Activated gamma-delta T cell (primary cell): ENCODE measurements at regions not wholly inside any gene's neighbourhood (a gene's known extent, or its start where the extent isn't known, plus 50 kb on each side); places are given as distances from the start of the nearest gene placed in this dataset.

ENCODE experiments used
- DNase-seq: peaks from one replicate; lab custom pipeline; 2025; lab: John Stamatoyannopoulos, UW

DNA sequence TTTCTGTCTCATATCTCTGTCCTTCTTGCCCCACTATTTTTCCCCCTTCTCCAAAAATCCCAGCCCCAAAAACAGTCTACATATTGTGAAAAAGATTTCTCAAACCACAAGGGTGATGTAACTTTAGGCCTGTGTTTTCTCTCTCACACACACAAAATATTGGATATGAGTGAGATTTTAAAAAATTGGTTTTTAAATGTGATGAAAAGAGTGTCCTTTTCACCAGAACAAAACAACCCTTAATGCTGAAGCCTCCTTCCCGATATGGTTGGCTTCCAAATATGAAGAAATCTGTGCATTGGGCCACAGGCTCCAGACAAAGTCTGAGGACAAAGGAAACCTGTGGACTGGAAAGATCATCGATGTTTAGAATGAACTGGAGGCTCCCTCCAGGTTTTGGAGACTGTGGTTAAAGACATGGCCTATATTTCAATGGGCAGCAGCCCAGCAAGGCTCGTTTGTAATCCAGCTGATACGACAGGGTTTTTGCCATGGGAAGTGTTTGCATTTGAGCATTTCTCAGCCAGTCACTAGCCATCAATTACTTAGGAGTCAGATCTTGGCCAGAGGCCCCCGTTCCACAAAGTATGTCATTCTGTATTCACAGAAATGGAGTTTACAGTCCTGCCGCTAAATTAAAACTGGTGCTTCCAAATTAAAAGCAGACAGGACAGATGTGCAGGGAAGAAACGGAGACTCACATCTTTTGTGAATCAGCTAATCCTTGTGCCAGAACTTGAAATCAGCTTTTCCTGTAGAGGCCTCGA is 546.3 kb downstream of the EBF1 start:
- no peak for DNase-seq

DNA sequence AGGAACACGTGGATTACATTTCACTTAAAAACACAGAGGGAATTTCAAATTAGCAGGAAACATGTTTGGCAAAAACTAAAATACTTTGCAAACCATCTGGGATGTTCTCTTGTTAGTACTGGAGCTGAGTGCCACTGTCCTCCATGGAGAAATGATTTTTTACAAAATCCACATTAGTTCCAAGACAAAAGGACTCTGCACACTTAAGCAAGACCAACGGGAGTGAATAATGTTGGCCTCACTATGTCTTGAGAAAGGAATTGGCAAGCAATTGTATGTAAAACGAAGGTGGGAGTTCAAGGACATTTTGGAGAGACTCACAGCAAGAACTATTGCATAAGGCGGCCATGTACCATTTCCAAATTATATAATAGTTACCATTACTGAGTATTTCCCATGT is 547.5 kb downstream of the EBF1 start:
- DNase-seq = no peak

DNA sequence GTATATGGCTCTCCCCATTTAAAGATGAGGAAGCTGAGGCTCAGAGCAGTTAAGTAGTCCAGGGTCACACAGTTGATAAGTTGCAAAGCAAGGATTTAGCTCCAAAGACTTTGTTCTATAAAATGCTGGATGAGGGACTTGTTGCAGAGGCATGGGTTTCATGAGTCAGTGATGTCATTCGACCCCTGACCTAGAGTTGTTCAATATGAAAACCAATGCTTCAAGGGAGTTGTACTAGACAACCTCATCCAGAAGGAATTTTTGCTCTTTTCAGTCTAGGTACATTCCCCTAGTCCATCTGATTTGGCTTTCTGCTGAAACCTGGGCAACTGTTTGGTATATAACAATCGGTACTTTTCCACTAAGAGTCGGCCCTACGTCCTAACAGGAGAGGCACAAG is 550.4 kb downstream of the EBF1 start:
- DNase-seq = no peak

DNA sequence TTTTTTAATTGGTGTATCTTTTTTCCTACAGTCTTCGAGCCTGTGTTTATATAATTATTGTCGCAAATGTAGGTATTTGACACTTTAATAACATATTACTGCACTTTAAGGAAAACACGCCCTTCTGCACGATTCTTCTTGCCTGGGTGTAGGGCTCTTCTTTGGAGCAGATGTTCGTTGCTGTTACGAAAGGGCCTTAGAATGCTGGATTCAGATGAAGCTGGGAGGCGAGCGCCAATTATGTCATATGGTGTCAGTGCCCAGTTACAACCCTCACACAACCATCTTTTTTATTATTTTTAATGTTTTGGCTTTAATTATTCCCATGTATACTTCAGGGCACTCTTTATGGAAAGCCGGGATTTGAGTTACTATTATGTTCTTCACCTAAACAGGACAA is 553.0 kb downstream of the EBF1 start:
- DNase-seq = no peak

DNA sequence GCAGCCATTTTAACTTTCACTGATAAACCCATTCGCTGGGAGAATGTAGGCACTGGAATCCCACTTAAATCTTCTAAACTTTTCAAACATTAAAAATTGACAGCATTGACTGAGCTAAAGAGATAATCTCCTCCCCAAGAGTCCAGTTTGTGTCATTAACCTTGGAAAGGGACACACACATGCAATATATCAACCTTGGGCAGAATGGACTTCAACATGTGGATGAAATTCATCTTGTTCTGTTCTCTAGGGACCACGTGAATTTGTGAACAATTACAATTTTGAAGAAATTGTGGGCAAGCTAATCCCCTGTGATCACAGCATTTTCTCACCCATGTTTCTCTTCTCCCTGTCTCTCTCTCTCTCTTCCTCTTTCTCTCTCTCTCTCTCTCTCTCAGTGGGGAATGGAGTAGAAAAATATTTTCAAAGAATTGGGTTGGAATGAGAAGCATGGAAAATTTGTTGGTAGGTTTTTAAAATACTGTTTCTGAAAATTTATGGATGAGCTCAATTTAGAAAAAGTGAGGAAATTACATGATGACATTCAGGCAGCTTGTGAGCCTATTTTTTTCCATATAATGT is 553.7 kb downstream of the EBF1 start:
- DNase-seq = no peak

DNA sequence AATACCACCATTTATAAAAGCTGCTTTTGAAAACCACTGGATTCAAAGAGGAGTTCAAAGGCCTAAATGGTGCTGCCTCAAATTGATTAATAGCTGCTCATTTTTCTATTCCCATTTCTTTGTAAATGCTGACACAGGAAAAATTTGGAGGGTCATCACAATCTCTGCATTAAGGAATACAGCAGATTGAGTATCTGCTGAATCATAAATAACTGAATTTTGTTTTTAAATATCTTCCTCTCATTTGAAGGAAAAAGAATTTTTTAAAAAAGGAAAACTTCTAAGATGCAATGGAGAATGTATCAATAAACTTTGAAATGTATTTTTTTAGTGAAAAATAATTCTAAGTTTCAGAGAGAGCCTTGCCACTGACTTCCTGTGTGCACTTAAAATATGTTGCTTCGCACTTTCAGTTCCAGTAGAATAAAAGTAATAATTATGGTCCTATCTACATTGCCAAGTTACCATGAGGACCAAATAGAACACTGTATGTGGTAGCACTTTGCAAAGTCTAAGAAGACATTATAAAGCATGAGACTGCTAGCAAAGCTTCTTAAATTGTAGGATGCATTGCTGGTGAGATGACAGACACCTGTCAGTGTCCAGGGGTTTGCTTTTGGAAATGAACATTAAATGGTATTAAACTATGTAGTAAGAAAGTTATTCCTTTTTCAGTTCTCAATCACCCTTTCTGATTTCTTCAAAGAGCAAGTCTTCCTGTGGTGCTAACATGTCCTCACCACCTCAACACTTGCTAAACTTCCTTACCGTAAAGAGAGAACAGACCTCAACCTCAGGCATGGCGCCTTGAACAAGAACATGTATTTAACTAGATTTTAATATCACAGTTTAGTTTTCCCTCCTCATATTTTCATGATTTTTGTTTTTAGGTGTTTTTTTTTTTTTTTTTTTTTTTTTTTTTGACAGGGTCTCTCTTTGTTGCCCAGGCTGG is 555.1 kb downstream of the EBF1 start:
- no peak for DNase-seq

DNA sequence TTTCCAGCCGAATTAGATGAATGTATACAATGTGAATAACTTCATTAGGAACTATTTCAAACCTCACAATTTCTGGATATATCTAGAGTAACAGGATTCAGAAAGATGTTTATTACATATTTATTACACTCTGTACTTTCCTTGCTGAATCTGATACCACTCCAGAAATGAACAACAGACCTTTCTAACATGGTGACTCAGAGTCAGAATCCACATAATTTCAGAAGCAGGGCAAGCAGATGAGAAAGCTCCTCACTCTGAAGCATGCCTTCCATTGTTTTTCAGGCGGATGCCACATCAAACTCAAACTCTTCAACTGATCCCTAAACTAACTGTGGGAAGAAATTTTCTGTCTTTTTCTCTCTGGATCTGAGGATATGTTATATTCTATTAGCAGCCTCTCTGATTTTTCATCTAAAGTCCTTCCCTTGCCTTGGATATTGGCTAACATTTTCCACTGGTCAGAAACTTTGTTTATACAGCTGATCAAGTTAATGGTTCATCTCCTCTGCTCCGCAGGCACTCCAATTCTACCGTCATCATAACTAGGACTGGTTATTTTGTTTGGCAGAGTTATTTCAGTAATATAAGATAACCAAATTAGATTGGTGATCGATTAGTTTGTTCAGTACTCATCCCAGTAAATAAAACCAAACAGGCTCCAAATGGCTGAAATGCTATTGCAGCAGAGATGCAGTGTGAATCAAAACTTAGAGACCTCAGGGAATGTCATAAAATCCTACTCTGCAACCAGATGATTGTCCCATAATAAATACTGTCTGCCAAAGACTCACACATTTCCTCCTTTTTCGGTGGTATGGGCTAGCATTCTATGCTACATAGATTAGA is 556.0 kb downstream of the EBF1 start:
- no peak for DNase-seq

DNA sequence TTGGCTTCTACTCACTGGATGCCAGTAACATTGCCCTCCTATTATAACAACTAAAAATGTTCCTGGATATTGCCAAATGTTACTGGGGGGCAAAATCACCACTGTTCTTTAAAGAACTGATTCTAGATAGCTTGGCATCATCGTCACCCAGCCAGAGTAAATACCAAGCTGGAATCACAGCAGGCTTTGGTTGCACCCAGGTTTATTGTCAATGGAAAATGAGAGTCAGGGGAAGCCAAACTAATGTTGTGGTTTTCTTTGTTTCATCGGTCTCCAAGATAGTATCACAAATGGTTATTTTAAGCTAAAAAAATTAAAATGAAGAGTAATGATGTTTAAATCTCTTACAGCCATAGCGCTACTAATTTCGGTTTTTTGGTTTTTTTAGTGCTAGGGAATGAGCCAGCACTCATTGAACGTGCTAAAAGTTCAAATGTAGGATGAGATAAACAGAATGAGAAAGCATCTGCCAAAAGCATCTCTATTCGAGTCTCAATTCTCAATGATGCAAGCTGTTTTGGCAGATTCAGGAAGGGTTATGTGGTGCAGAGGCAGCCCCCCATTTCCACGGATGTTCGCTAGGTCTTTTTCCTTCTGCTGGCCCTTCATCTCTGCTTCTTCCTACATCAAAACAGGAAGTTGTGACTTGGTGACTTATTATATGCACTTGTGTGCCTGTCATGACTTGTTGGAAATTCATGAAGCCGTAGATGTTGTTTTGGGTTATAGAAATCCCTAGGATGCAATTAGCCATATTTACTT is 558.0 kb downstream of the EBF1 start:
- no peak for DNase-seq

DNA sequence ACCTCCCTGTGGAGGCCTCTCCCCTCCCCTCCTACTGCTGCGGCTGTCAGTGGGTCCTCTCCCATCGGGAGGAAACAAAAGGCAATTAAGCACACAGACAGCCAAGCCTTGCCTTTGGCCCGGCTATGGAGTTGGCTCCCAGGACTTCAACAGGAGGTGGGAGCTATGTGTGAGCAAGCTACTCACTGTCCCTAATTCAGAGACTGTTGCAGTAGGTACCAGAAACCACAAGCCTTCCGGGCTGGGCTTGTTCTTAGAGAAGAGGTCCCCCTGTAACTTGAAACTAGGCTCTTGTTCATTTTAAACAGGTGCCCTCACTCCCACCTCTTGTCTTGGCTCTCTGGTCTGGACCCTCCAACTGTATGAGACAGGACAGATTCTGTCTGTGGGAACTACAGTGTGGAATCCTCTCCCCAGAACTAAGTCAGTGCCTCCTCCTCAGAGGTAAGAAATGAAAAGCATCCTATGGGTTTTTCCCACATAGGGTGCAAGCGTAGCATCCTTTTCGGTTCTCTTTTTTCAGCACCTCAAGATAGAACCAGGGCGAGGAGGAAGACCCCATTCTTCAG is 561.1 kb downstream of the EBF1 start:
- no peak for DNase-seq

DNA sequence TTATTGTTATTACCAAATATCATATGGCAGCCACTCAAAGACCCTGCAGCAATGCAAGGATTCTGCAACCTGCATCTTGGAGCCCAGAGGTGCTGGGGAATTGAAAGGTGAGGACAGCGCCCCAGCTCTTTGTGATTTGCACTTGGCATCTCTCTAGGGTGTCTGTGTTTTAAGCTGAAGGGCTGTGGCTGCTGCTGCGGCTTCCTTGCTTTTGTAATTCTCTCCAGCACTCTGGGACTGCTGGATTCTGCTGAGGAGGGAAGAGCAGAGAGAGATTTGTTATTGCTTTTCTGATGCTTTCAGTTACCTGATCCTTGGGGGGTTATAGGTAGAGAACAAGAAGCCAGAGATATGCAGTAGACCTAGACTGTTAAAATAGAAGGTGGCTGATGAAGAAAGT is 562.4 kb downstream of the EBF1 start:
- DNase-seq = no peak

DNA sequence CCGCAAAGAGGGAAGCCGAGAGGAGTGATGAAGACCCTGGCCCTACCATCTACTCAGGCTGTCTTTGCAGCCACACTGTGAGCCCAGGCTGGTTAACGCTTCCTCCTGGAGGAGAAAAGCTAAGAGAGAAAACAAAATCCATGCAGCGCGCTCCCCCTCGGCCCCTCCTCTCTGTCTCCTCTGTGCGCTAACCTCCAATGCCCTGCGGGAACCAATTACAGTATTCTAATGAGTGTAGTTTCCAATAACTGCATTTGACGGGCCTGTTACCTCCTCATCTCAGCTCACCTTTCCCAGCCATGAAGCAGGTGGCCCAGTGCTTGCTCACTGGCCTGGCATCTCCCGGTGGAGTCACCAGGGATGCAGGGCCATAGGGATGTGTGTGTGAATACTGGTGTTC is 565.5 kb downstream of the EBF1 start:
- no peak for DNase-seq

DNA sequence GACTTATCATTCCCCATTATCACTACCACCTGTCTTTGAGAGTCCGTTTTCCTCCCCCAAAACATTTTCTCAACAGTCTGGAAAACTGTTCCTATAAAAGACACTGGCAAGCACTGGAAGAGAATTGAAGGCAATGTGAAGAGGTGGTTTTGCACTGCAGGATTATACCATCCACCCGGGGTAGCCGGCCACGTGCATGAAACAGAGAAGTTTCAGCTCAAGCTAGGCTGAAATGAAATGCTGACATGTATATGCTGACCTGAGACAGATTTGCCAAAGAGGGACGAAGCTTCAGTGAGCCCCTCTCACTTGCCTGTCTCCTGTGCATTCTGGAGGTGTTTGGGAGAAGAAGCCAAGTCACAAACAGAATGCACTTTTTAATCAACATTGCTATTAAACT is 567.0 kb downstream of the EBF1 start:
- no peak for DNase-seq

DNA sequence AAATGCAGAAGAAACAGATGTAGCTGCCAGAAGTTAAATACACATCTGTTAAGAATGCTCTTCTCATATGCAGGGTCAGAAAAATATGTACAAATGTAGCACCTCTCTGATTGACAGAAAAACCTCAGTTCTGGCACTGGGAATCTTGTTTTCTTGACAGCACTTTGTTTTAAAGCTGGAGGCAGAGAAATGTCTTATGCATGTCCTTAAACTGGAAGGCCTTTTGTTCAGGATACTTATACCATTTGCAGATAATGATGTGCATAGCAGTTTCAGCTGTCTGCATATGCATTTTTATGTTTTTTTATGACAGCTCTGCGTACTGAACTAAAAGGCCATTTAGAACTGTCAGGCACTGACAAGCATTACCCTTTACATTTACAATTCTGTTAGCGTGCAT is 567.9 kb downstream of the EBF1 start:
- DNase-seq = no peak

DNA sequence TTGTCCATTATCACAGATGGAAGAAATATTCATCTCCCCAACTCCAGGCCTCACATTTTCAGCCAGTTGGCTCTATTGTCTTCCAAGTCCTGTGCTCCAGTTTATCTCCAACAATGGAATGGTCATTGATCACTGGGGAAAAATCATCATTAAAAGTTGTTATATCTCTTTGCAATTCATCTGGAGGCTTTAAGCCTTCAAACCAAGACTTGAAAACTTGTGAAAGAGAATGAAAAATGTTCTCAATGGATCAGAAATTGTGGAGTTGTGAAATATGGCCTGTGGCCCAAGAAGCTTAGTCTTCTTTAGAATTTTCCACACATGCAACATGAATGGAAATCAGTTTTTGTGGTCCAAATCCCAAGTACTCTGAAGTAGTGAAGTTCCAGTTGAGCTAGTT is 569.6 kb downstream of the EBF1 start:
- no peak for DNase-seq

DNA sequence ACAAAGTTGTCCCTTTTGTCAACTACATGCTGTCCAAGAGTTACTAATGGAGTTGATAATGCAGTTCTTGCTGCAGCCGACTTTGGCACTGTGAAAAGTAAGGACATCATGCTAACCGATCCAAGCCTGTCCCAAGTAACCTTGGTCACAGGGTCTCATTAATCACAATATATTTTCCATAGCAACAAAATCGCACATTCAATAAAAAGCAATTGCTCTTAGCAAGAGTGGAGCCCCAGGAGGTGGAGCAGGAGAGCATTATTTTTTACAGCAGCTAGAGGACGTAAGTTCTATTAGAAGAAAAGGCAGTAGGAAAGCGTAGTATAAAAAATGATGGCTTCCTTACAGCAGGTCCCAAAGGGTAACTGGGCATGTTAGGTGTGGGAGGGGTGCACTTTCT is 570.3 kb downstream of the EBF1 start:
- no peak for DNase-seq

DNA sequence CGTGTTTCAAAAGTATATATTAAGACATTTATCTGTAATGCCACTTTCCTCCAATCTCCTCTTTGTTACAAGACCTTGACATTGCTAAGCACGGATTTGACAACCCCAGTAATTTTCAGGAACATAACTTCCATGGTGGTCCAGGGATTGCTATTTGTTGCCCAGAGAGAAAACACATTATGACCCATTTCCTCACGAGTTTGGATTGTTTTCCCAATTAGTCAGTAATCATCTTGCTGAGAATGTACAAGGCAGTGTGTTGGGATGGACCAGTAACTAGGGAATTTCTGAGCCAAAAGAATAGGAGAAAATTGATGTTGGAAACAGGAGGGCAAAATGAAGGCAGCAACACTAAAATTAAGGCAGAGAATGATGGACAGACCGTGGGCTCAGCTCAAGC is 574.1 kb downstream of the EBF1 start:
- no peak for DNase-seq

DNA sequence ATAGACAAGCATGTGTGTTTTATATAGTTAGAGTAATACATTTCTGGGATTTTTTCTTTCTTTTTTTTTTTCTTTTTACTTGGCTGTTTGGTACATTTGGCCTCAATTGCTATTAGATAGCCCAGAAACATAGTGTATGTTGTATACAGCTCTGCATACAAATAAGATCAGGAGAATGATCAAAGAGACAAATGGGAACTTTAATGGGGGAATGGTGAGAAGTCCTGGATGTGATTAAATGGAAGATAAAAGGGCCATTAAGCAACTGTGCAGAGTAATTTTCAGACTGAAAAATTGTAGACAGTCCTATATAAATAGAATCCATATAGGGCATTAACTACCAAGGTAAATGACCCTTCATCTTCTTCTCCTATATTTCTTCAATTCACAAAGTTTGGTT is 575.6 kb downstream of the EBF1 start:
- DNase-seq = no peak

DNA sequence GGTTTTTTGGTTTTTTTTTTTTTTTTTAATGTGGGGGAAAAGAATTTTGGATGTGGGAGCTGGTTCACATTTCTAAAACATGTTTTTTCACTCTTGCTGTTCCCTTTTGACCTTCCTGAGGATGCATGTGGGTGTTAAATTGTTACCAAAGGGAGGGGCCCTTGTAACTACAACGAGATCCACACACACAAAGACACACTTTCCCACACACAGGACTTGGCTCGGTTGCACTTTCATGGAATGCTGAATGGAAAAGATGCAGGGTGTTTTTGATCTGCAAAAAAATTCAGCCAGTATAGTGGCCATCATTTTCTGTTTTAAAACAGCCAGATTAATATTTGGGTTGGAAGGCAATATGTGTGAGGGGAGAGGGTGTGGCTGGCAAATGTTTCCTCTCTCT is 576.9 kb downstream of the EBF1 start:
- DNase-seq = no peak

DNA sequence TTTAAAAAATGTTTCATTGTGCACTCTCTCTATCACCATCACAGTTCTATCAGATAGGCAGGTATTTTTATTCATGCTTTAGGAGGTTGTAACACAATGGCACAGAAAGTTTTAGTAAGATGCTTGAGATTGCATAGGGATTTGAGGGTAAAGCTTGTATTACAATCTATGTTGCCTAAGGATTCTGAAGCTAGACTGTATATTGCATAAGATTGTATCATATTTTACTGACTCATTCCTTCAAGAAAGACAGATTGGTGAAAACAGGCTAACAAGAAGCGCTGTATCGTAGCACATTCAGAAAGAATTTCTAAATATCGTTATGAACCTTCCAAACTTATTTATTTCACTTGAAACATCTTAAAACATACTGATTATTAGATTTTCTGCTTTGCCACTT is 577.7 kb downstream of the EBF1 start:
- DNase-seq = no peak

DNA sequence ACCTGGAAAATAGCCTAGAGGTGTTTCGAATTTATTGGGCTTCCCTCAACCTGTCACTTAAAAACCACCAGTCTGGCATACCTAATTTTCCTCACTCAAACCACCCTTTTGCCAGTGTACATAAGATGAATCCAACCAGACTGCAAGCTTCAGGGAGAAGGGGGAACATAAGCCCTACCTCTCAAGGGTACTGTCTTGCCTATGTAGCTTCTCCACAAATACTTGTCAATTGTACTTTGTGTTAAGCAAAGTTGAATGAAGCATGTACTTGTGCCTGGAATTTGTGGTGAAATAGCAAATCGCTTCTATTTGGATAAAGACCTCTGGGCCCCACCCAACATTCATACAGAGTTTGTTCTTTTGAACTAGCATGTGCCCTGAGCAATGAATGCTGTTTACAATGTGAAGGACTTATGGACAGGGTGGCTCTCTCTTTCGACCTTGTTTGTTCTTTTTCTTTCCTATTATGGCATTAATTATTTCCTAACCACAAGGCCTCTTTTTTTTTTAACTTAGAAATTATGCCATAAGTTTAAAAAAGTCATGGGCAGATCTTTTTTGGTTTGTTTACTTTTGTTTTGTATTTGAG is 580.2 kb downstream of the EBF1 start:
- DNase-seq = no peak

DNA sequence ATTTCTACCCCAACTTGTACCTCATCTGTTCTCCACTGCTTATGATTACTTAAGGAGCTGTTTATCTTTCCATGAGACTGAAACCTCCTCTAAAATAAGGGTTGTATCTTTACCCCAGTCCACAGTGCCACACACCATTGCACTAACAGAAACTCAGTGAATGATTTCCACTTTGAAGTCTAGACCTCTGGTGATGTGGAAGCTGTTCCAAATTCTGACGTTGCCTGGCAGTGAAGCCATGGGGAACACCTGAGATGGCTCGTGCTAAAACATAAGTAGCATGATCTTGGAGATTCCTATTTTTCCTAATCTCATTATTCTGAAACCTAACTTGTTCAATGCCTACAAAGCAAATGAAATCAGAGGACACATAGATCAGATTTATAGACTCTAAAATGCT is 583.2 kb downstream of the EBF1 start:
- DNase-seq = no peak
